ENCODE measurements at regions not wholly inside any gene's neighbourhood (a gene's known extent, or its start where the extent isn't known, plus 50 kb on each side); places are given as distances from the start of the nearest gene placed in this dataset.

DNA sequence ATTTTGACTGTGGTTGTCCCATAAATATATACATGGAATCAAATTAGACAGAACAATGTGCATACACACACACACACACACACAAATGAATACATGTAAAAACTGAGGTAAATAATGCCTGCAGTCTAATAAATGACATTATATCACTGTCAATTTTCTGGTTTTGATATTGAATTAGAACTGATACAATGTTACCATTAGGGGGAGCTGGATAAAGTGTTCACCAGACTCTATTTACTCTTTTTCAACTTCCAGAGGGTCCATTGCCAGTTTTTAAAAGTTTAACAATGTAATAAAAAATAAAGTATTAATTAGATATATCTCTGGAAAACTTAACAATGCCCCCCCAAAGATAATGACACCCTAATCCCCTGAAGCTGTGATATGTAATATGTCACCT is 1666.8 kb upstream of the TMEFF2 start:
- H3K27ac ChIP-seq: no peak overlapping the region
- H3K27me3 ChIP-seq: no peaks in the 10 kb centered on the region
- no peak for ATAC-seq
- H3K4me3 ChIP-seq: no peak overlapping the region
- H3K4me1 ChIP-seq: no peaks in the 10 kb centered on the region
- no peaks in the 10 kb centered on the region for H3K36me3 ChIP-seq
- DNase-seq: no peak
- TF ChIP-seq, protein P1, sequence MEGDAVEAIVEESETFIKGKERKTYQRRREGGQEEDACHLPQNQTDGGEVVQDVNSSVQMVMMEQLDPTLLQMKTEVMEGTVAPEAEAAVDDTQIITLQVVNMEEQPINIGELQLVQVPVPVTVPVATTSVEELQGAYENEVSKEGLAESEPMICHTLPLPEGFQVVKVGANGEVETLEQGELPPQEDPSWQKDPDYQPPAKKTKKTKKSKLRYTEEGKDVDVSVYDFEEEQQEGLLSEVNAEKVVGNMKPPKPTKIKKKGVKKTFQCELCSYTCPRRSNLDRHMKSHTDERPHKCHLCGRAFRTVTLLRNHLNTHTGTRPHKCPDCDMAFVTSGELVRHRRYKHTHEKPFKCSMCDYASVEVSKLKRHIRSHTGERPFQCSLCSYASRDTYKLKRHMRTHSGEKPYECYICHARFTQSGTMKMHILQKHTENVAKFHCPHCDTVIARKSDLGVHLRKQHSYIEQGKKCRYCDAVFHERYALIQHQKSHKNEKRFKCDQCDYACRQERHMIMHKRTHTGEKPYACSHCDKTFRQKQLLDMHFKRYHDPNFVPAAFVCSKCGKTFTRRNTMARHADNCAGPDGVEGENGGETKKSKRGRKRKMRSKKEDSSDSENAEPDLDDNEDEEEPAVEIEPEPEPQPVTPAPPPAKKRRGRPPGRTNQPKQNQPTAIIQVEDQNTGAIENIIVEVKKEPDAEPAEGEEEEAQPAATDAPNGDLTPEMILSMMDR (IDR thresholded peaks at IDR 0.05): no peak
- H3K9me3 ChIP-seq: peaks cover 0 to 2% of the 10 kb centered on the region in 2 donors
- intact Hi-C loops (cut with DNase I): no loop called here

GRCh38 chr2:193847991-193848390 is 1653.3 kb upstream of the TMEFF2 start:
- H3K36me3 ChIP-seq: no peaks in the 10 kb centered on the region
- no peaks in the 10 kb centered on the region for H3K4me1 ChIP-seq
- intact Hi-C loops (cut with DNase I): no loop called here
- H3K27ac ChIP-seq: no peak overlapping the region
- no peaks in the 10 kb centered on the region for H3K9me3 ChIP-seq
- TF ChIP-seq, protein P1 (IDR thresholded peaks at IDR 0.05): no peak
- H3K27me3 ChIP-seq: no peaks in the 10 kb centered on the region
- no peak overlapping the region for H3K4me3 ChIP-seq
- ATAC-seq: no peak
- DNase-seq: no peak

GRCh38 chr2:193847130-193847529 is 1652.4 kb upstream of the TMEFF2 start:
- Histone ChIP-seq H3K27me3 (no peaks in the 10 kb centered on the region), H3K27ac (no peak overlapping the region), H3K4me3 (no peak overlapping the region), H3K9me3 (no peaks in the 10 kb centered on the region), H3K36me3 (no peaks in the 10 kb centered on the region), H3K4me1 (no peaks in the 10 kb centered on the region)
- no peak for DNase-seq
- TF ChIP-seq, protein P1 (IDR thresholded peaks at IDR 0.05): no peak
- intact Hi-C loops (cut with DNase I): no loop called here
- ATAC-seq: no peak

DNA sequence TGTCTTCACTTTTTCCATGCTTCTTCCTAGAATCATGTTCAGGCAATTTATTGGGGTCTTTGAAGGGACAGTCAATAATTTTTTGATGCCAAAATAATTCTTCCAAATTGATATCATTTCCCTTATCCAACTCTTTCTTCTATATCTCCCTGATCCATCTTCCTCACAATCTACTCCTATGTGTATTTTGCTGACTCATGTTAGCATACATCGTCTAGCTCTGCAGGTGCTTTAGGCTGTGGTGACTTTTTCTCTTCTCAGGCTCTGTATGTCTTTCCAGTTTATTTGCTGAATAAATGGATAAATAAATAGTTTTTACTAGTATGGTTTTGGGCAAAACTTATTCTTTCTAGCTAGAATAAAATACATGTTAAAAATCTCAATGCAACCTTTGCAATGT is 1650.9 kb upstream of the TMEFF2 start:
- Histone ChIP-seq H3K27ac (no peak overlapping the region), H3K9me3 (no peaks in the 10 kb centered on the region), H3K4me1 (no peaks in the 10 kb centered on the region), H3K27me3 (no peaks in the 10 kb centered on the region), H3K4me3 (no peak overlapping the region), H3K36me3 (no peaks in the 10 kb centered on the region)
- intact Hi-C loops (cut with DNase I): no loop called here
- TF ChIP-seq, protein P1 (IDR thresholded peaks at IDR 0.05): no peak
- no peak for DNase-seq
- ATAC-seq: no peak

DNA sequence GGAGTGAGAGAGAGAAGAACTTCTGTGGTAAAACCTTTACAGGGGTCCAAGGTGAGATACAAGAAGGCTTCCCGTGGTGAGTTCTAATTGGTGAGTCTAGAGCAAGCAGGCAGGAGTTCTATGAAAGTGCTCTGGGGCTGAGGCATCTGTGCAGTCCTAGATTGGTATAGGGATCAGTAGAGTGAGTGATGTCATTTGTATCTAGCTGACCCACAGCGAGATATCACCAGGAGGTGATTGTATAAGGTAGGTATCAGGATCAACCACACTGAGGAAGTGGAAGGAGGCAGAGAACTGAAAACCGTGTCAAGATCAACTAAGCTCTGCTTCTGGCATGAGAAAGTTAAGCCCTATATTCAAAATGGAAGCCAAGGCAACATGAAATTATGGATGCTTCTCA is 1648.9 kb upstream of the TMEFF2 start:
- Histone ChIP-seq H3K4me3 (no peak overlapping the region), H3K27ac (no peak overlapping the region), H3K36me3 (no peaks in the 10 kb centered on the region), H3K9me3 (no peaks in the 10 kb centered on the region), H3K4me1 (no peaks in the 10 kb centered on the region), H3K27me3 (no peaks in the 10 kb centered on the region)
- intact Hi-C loops (cut with DNase I): no loop called here
- TF ChIP-seq, protein P1 (IDR thresholded peaks at IDR 0.05): no peak
- DNase-seq (no peak), ATAC-seq (no peak)

Data from left lung (tissue), 4 donors.